Fibroblast of gingiva (primary cell): ENCODE measurements at regions not wholly inside any gene's neighbourhood (a gene's known extent, or its start where the extent isn't known, plus 50 kb on each side); places are given as distances from the start of the nearest gene placed in this dataset.

Source experiments
- DNase-seq: peaks from one replicate; pipeline ENCODE4 v3.0.0-alpha.2; 2011; ENCODE audit warnings: low read depth

DNA sequence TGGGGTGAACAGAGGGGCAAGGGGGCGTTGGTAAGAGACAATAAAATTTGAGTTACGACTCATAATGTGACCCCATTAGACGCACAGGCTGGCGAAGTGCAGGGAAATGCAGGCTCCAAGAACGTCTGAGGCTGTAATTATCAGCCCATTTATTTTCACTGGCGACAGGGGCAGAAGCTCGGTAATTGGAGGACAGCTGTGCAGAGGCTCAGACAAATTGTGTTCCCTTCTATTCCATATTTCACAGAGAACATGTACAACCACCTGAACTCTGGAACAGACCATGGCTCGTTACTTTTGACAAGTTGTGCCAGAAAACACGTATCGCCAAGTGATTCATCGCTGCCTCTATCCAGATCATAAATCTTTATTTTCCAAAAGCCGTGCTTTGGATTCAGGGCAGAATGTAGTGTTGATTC, 137.3 kb upstream of the FRMD4A start:
- DNase-seq: no peak

DNA sequence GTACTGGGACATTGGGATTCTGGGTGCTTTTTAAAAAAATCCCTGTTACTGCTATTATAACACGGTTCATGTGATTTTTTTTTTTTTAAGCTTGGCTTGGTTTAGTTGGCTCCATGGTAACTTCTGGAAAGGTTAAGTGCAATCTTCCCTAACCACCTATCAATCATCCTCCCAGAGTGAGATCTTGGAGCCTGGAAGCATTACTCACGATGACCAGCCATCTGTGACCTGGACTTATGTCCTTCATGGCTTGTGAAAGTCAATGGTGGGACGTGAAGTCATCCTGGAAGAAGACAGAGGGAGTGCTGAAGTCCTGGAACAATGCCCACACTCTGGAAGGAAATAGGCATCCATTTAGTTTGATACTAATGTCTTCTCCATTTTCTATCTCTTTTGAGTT, 135.5 kb upstream of the FRMD4A start:
- no peak for DNase-seq

GRCh38 chr10:14460447-14460846, 129.7 kb upstream of the FRMD4A start:
- DNase-seq: no peak

GRCh38 chr10:14459665-14460064, 128.9 kb upstream of the FRMD4A start:
- DNase-seq: peak; percentile 67

- no peak for DNase-seq
These were observed 126.1 kb upstream of the FRMD4A start for GRCh38 chr10:14456870-14457266.

- DNase-seq: no peak
These were observed 125.6 kb upstream of the FRMD4A start for GRCh38 chr10:14456218-14456869.

DNA sequence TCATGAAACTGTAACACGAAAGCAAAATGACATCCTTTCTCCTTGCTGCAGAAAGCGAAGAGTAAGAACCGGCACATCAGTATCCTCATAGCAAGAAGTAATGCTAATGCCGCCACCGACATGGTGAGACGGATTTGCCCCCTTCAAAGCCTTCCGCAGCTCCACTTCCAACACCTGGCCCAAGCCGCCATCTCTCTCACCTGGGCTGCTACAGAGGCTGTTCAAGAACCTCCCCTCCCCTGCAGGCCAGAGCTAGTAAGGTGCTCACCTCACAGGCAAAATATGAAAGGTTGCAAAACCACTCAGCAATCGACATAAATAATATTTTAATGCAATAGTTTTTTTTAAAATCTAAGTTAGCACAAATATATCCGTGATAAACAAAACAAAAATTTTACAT, 123.9 kb upstream of the FRMD4A start:
- DNase-seq: no peak

GRCh38 chr10:14454206-14454605, 123.5 kb upstream of the FRMD4A start:
- no peak for DNase-seq

DNA sequence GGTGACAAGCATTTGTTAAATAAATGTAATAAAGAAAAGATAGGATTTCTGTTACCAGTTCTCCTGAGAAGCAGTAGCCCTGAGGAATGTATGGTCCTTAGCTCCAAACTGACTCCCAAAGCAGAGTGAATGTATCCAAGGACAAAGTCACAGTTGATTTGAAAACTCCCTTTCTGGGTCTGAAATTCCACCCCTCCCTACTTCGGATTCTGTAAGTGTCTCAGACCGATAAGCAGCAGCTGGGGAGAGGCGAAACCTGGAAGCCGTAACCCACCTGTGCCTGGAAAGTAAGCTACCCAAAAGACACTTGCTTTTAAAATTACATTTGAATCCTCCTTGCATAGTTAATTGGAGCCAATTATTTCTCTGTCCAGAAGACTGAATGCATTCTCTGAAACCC, 122.9 kb upstream of the FRMD4A start:
- no peak for DNase-seq

DNA sequence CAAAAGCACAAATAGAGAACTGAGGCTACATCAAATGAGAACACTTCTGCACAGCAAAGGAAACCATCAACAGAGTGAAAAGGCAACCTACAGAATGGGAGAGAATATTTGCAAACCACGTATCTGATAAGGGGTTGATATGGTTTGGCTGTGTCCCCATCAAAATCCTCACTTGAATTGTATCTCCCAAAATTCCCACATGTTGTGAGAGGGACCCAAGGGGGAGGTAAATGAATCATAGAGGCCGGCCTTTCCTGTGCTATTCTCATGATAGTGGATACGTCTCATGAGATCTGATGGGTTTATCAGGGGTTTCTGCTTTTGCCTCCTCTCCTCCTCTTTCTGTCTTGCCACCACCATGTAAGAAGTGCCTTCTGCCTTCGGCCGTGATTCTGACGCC, 120.6 kb upstream of the FRMD4A start:
- DNase-seq: no peak

GRCh38 chr10:14450041-14450491, 119.3 kb upstream of the FRMD4A start:
- DNase-seq: peak; percentile 56

GRCh38 chr10:14449293-14449815, 118.6 kb upstream of the FRMD4A start:
- DNase-seq: no peak

- DNase-seq: no peak
These were observed 117.7 kb upstream of the FRMD4A start for GRCh38 chr10:14448197-14448990.

GRCh38 chr10:14447094-14447839, 116.5 kb upstream of the FRMD4A start:
- DNase-seq: no peak

DNA sequence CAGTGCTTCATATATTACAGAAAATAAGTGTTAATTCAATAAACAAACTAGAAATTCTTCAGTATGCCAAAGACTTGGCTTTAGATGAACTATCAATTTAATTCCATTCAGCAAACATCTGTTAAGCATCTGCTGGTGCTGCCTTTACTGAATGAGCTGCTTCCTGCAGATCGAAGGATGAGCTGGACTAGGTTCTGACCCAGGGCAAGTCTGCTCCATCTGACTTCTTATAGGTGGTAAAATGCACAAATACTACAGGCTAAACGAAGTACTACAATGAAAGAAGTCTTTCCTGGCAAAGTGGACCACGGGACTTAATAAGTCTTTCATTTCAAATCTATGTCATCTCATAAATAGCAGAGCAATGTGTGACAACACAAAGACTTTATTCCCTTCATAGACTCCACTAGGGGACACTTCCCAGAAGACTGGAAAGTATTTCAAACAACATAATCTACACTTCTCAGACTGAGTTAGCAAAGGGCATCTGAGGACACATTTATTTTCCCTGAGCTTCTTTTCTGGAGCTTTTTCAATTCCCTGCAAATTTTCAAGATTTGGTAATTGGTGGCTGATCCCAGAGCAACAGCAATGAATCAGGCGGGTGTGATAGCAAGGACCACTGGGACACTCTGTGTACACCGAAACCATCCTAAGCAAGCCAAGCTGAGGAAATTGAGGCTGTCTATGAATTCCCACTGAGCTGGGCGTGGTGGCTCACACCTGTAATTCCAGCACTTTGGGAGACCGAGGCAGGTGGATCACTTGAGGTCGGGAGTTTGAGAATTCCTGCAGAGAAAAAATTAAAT, 108.9 kb upstream of the FRMD4A start:
- peak; percentile 13 for DNase-seq

DNA sequence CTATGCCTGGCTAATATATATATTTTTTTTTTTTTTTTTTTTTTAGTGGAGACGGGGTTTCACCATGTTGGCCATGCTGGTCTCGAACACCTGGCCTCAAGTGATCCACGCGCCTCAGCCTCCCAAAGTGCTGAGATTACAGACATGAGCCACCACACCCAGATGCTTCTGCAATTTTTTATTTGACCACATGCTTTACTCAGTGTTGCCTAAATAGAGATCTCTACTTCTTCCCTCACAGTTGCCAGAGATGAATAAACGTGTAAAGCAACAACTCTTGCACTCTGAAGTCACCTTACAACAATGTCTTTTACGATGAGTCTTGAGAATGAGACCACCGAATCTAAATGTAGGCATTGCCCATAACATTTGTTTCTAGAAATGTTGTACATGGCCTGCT, 107.9 kb upstream of the FRMD4A start:
- DNase-seq: no peak

DNA sequence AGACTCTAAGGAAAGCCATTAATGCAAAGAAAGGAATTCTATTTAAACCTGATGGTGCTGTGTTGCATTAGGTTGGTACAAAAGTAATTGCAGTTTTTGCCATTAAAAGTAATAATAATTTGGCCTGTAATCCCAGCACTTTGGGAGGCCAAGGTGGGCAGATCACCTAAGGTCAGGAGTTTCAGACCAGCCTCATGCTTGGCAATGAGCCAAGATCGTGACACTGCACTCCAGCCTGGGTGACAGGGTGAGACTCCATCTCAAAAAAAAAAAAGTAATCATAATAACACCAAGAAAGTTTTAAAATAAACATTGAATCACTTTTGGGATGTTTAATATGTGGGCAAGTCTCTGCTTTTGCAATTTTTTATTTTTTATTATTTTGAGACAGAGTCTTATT, 107.3 kb upstream of the FRMD4A start:
- DNase-seq: no peak

DNA sequence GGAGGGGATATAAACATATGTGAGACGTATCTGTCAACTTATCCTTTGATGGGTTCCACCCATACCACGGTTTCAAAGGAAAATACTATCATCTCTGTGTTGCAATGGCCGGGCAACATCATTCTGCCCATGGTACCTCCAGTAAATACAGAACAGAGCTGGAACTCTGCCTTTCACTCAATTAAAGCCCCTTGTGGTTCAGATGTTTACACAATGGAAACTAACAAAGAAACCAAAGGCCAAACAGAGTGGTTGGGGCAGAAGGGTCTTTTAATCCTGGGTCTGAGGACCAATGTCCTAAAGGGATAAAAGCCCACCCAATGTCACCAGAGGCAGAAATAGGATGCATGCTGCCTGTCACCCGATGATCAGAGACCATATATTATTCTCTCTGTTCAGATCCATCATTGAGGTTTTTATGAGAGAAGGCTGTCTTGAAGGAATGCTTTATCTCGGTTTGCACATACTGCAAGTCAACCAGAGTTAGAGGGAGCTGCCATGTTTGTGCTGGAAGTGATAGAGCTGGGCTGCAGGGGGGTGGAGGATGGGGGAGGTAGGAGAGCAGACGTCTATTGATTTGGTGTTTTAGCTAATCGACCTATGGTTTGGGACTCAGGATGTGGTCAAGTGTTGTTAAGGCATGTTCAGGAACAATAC, 105.4 kb upstream of the FRMD4A start:
- DNase-seq: no peak

DNA sequence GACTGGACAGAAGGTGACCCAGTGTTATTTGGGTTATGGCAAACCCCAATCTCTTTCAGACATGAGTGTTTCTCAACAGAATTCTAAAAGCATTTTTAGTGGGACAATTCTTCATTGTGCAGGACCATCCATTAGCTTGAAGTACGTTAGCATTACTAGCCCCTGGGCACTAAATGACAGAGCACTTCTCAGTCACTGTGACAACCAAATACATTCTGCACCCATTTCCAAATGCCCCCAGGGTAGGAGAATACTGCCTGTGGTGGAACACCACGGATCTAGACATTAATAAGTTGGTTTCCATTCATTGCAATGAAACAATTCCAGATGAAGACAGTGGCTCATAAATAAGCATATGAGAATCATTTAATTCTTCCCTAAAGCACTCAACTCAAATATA, 102.4 kb upstream of the FRMD4A start:
- DNase-seq: no peak

DNA sequence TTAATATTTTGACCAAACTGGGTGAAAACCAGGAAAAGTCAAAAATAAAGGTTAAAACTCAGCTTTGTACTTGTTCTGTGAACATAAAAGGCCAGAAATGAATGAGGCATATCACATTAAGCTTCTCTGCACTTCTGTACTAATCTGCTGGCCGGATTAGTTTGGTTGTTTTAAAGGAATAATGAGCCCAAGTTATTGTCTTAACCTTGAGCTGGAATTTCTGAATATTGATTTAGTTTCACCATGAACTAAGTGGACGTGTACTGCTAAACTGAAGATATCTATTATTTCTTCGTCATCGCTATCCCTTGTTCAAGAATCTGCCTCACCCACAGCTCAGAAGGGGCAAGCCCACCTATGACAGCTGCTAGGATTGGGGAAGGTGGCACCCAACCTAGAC, 101.1 kb upstream of the FRMD4A start:
- no peak for DNase-seq

- no peak for DNase-seq
These were observed 98.4 kb upstream of the FRMD4A start for GRCh38 chr10:14429043-14429700.
